OCI-LY3 (cell line): ENCODE measurements at regions not wholly inside any gene's neighbourhood (a gene's known extent, or its start where the extent isn't known, plus 50 kb on each side); places are given as distances from the start of the nearest gene placed in this dataset.

Experiments used
- H2AFZ ChIP-seq: fragments of 200-600, 300-600 bp; shearing (Covaris generic); 2 replicates; pipeline ENCODE4 v1.6.0; 2014; ENCODE audit warnings: antibody characterized with exemption, low read depth, low read length
- H3K27ac ChIP-seq: fragments of 200-600, 300-600 bp; sonication (generic); 2 replicates; pipeline ENCODE4 v1.5.1; 2014; ENCODE audit warnings: mild to moderate bottlenecking, low read length, moderate library complexity, mixed read lengths
- H3K27me3 ChIP-seq: fragments of 200-600, 300-600 bp; sonication (generic); 2 replicates; pipeline ENCODE4 v1.6.1; 2014; ENCODE audit warnings: low read depth, low read length, mixed read lengths
- H3K36me3 ChIP-seq: fragments of 200-600, 300-600 bp; sonication (generic); replicated peaks from 2 replicates; pipeline ENCODE3; 2014; ENCODE audit warnings: low read depth, low read length, mixed read lengths
- H3K4me1 ChIP-seq: fragments of 300-600, 200-600 bp; sonication (generic); 2 replicates; pipeline ENCODE4 v1.6.1; 2014; ENCODE audit warnings: low read length, mixed read lengths
- H3K4me2 ChIP-seq: fragments of 200-600, 300-600 bp; sonication (generic); 2 replicates; pipeline ENCODE4 v1.6.1; 2014; ENCODE audit warnings: low read length, mixed read lengths
- H3K4me3 ChIP-seq: fragments of 300-600, 200-600 bp; sonication (generic); 2 replicates; pipeline ENCODE4 v1.5.1; 2014; ENCODE audit warnings: antibody characterized with exemption, mild to moderate bottlenecking, low read length, moderate library complexity
- H3K79me2 ChIP-seq: fragments of 300-600, 200-600 bp; shearing (Covaris generic); 2 replicates; pipeline ENCODE4 v1.6.1; 2014; ENCODE audit warnings: mild to moderate bottlenecking, low read length, mixed read lengths
- H3K9ac ChIP-seq: fragments of 300-600, 200-600 bp; shearing (Covaris generic); 2 replicates; pipeline ENCODE4 v1.6.0; 2014; ENCODE audit warnings: mild to moderate bottlenecking, low read length, moderate library complexity
- H3K9me3 ChIP-seq: fragments of 200-600, 300-600 bp; shearing (Covaris generic); 2 replicates; pipeline ENCODE4 v1.6.1; 2014; ENCODE audit warnings: low read length, mixed read lengths; ENCODE audit not compliant: insufficient read depth
- H4K20me1 ChIP-seq: fragments of 200-600, 300-600 bp; sonication (generic); 2 replicates; pipeline ENCODE4 v1.6.1; 2016; ENCODE audit warnings: low read length, mixed read lengths; ENCODE audit not compliant: insufficient read depth
- CTCF ChIP-seq: fragments of 200-600, 300-600 bp; sonication (generic); IDR thresholded peaks from 2 replicates; pipeline ENCODE4 v1.5.1; 2014; ENCODE audit warnings: antibody characterized with exemption, low read length, low read depth
- EZH2phosphoT487 ChIP-seq: fragments of 200-600 bp; shearing (Covaris generic); IDR thresholded peaks from 2 replicates; pipeline ENCODE4 v1.6.1; 2018; ENCODE audit warnings: antibody characterized with exemption, mixed run types, low read depth

- Histone ChIP-seq H3K36me3 (no peaks in the 10 kb centered on the region), H3K4me3 (no peak overlapping the region), H3K9ac (no peak overlapping the region), H3K27me3 (no peaks in the 10 kb centered on the region), H3K9me3 (no peaks in the 10 kb centered on the region), H3K4me2 (no peak overlapping the region), H3K27ac (no peak overlapping the region), H3K4me1 (no peaks in the 10 kb centered on the region), H4K20me1 (no peaks in the 10 kb centered on the region), H2AFZ (no peak overlapping the region), H3K79me2 (no peaks in the 10 kb centered on the region)
- no peak for TF ChIP-seq CTCF
- no peak for TF ChIP-seq EZH2phosphoT487
Measured at GRCh38 chr6:21845439-21846140, 252.0 kb downstream of the SOX4 start.

- H2AFZ ChIP-seq = no peak overlapping the region
- no peaks in the 10 kb centered on the region for H3K4me1 ChIP-seq
- H3K9me3 ChIP-seq = no peaks in the 10 kb centered on the region
- H3K4me3 ChIP-seq = no peak overlapping the region
- no peaks in the 10 kb centered on the region for H3K79me2 ChIP-seq
- no peaks in the 10 kb centered on the region for H3K36me3 ChIP-seq
- no peak overlapping the region for H3K9ac ChIP-seq
- TF ChIP-seq EZH2phosphoT487 = no peak
- no peak for TF ChIP-seq CTCF
- H4K20me1 ChIP-seq = no peaks in the 10 kb centered on the region
- no peaks in the 10 kb centered on the region for H3K27me3 ChIP-seq
- H3K4me2 ChIP-seq = no peak overlapping the region
- no peak overlapping the region for H3K27ac ChIP-seq
Measured at GRCh38 chr6:21846541-21847451, 253.2 kb downstream of the SOX4 start.

- Histone ChIP-seq H3K27ac (no peak overlapping the region), H3K4me2 (no peak overlapping the region), H3K4me1 (no peaks in the 10 kb centered on the region), H3K79me2 (no peaks in the 10 kb centered on the region), H3K4me3 (no peak overlapping the region), H3K27me3 (no peaks in the 10 kb centered on the region), H3K9me3 (no peaks in the 10 kb centered on the region), H3K9ac (no peak overlapping the region), H2AFZ (no peak overlapping the region), H4K20me1 (no peaks in the 10 kb centered on the region), H3K36me3 (no peaks in the 10 kb centered on the region)
- TF ChIP-seq CTCF = no peak
- no peak for TF ChIP-seq EZH2phosphoT487
Measured at GRCh38 chr6:21847711-21848480, 254.3 kb downstream of the SOX4 start.

- H3K4me1 ChIP-seq = no peaks in the 10 kb centered on the region
- H3K9ac ChIP-seq = no peak overlapping the region
- no peaks in the 10 kb centered on the region for H4K20me1 ChIP-seq
- H2AFZ ChIP-seq = no peak overlapping the region
- no peak overlapping the region for H3K4me3 ChIP-seq
- H3K27ac ChIP-seq = no peak overlapping the region
- H3K9me3 ChIP-seq = no peaks in the 10 kb centered on the region
- H3K27me3 ChIP-seq = no peaks in the 10 kb centered on the region
- H3K4me2 ChIP-seq = no peak overlapping the region
- H3K79me2 ChIP-seq = no peaks in the 10 kb centered on the region
- no peaks in the 10 kb centered on the region for H3K36me3 ChIP-seq
- TF ChIP-seq EZH2phosphoT487 (no peak), CTCF (no peak)
Measured at GRCh38 chr6:21850691-21851090, 257.1 kb downstream of the SOX4 start.
